MG63 (cell line): ENCODE measurements at regions not wholly inside any gene's neighbourhood (a gene's known extent, or its start where the extent isn't known, plus 50 kb on each side); places are given as distances from the start of the nearest gene placed in this dataset.
"Not testable (repeated sequence)": the region's sequence is repeated elsewhere in the genome, so short reads cannot be mapped to it uniquely, and the experiment has no call there.

Source experiments
- DNase-seq: peaks from one replicate; pipeline ENCODE4 v3.0.0-alpha.2; 2020
- H3K27me3 ChIP-seq: fragments of 250-450 bp; sonication (Bioruptor Pico); 2 replicates; pipeline ENCODE4 v1.5.1; 2020; ENCODE audit warnings: mild to moderate bottlenecking, moderate library complexity
- H3K36me3 ChIP-seq: fragments of 250-450 bp; sonication (Bioruptor Pico); 2 replicates; pipeline ENCODE4 v1.5.1; 2020; ENCODE audit warnings: mild to moderate bottlenecking, moderate library complexity
- H3K4me3 ChIP-seq: fragments of 250-450 bp; sonication (Bioruptor Pico); 2 replicates; pipeline ENCODE4 v1.5.1; 2020; ENCODE audit warnings: mild to moderate bottlenecking, moderate library complexity
- H3K9me3 ChIP-seq: fragments of 250-450 bp; sonication (Bioruptor Pico); 2 replicates; pipeline ENCODE4 v1.5.1; 2020; ENCODE audit warnings: mild to moderate bottlenecking, moderate library complexity

DNA sequence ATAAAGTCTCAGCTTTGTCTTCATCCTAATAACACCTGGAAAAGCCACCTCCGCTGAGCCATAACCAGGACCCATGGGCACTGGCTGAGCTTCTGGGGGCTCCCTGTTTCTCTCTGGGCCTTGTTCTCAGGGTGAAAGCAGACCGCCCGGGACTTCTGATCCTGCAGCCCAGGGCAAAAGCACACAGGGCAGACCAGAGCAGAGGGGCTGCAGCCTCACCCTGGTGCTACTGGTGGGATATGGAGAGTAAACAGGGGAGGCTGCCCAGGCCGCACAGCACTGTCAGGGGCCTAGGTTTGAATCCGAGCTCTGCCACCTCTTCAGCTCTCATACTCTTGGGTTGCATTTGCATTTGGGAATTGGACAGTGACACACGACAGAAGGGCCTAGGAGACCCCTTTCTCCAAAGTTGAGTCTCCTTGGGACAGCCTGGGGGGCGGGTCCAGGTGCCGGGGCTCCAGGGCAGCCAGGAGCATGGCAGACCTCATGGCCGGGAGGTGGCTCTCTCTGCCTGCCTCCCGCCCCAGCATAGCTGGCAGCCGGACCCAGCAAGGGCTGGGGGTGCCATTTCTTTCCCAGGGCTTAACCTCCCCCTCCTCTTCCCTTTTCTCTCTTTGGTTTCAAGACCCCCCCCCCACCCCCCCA, 164.9 kb downstream of the INHBB start:
- H3K9me3 ChIP-seq = no peaks in the 10 kb centered on the region
- no peak for DNase-seq
- no peaks in the 10 kb centered on the region for H3K27me3 ChIP-seq
- no peaks in the 10 kb centered on the region for H3K36me3 ChIP-seq
- no peak overlapping the region for H3K4me3 ChIP-seq

DNA sequence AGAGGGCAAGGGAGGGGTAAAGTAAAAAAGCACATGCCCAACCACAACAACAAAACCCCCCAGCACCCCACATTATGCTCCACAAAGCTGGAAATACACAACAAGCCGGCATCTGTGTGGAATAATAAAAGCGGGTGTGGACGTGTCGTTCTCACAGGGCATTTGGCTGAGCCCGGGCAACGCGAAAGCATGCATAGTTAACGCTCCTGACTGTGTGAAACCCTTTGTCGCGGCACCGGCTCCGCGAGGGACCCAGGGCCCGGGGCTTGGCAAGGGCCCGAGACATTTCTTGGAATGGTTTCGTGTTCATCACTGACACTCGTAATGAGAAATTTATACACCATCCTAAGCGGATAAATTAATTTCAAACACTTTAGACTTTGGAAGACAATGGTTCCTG, 165.6 kb downstream of the INHBB start:
- no peaks in the 10 kb centered on the region for H3K9me3 ChIP-seq
- H3K4me3 ChIP-seq = no peak overlapping the region
- no peak for DNase-seq
- H3K27me3 ChIP-seq = no peaks in the 10 kb centered on the region
- H3K36me3 ChIP-seq = no peaks in the 10 kb centered on the region

DNA sequence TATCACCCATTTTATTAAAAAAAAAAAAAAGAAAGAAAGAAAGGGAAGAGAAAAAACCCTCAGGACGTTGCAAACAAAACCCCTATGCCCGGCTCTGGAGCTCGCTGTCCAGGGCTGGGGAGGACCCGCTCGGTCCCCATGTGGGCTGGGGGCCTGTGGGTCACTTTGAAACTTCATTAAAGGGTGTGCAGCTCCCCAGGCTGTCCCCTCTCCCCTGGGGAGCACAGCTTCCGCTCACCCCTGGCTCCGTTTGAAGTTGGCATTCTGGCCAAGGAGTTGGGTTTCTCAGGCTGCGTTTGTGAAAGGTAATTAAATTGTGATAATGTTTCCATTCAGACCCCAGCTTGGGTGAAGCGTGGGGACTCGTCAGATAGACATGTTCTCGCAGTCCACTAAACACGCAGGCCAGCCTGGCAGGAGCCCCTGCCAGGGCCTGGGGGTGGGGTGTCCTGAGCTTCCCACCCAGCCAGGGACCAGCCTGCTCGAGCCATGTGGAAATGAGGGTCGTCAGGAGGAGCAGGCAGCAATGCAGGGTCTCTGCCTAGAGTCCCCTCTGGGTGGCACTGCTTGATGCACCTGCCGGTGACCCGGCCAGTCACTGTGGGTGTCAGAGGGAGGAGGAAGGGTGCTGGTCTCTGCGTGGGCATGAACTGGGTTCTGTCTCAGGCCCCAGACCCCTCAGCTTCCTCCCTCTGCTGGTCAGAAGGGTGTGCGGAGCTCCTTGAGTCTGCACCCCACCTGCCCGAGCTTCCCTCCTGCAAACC, 166.2 kb downstream of the INHBB start:
- Histone ChIP-seq H3K36me3 (no peaks in the 10 kb centered on the region), H3K9me3 (no peaks in the 10 kb centered on the region), H3K4me3 (no peak overlapping the region), H3K27me3 (no peaks in the 10 kb centered on the region)
- DNase-seq = no peak

DNA sequence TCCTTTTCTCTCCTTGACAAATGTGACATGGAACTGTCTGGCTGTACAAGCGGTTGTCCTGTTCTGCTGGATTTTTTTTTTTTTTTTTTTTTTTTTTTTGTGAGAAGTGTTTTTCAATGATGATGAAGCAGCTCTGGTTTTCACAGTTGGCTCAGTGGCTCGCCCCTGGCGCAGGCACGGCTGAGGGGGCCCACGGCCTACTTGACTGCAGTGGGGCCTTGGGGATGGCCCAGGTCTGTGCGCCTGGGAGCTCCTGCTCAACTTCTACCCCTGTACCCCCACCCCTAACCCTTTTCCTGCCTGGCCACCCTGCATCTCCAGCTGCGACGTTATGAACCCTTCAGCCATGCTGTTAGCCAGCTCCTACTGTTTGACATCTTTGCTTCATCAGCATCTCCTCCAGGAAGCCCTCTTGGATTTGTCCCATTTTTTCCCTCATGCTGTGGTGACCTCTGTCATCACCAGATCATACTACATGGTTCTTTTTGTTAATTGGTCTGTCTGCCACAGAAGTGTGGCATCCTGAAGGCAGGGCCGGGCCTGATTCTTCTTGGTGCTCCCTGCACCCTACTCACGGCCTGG, 167.9 kb downstream of the INHBB start:
- Histone ChIP-seq H3K27me3 (no peaks in the 10 kb centered on the region), H3K36me3 (no peaks in the 10 kb centered on the region), H3K9me3 (no peaks in the 10 kb centered on the region), H3K4me3 (no peak overlapping the region)
- DNase-seq = no peak

DNA sequence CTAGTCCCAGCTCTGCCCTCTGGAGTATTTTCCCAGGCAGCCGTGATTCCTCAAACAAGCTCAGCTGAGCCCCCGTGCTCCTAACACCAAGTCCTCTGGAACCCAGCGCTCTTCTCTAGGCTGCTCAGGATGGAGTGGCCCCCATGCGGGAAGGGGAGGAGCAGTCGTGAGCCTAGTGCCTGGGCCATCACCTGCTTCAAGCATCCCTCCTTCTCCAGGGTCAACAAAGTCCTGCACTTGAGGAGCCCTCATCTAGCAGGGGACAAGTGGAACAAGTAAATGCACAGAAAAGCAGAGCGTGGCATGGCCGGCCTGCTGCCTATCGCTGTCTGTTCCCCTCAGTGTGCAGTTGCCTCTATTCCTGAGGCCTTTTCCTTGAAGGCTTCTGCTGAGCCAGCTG, 168.6 kb downstream of the INHBB start:
- no peaks in the 10 kb centered on the region for H3K36me3 ChIP-seq
- DNase-seq = no peak
- H3K9me3 ChIP-seq = no peaks in the 10 kb centered on the region
- no peak overlapping the region for H3K4me3 ChIP-seq
- no peaks in the 10 kb centered on the region for H3K27me3 ChIP-seq

DNA sequence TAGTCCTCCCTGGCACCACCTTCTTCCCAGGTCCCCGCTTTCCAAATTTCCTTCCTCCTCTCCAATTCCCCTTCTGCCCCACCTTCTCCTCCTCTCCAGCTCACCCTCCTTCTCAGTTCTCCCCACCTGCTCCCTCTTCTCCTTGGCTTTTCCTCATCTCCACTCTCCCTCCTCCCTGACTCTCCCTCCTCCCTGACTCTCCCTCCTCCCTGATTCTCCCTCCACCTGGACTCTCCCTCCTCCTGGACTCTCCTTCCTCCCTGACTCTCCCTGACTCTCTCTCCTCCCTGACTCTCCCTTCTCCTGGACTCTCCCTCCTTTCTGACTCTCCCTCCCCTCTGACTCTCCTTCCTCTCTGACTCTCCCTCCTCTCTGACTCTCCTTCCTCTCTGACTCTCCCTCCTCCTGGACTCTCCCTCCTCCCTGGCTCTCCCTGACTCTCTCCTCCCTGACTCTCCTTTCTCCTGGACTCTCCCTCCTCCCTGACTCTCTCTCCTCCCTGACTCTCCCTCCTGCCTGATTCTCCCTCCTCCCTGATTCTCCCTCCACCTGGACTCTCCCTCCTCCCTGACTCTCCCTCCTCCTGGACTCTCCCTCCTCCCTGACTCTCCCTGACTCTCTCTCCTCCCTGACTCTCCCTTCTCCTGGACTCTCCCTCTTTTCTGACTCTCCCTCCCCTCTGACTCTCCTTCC, 169.3 kb downstream of the INHBB start:
- H3K27me3 ChIP-seq, H3K4me3 ChIP-seq, H3K36me3 ChIP-seq, DNase-seq, H3K9me3 ChIP-seq: not testable (repeated sequence)

DNA sequence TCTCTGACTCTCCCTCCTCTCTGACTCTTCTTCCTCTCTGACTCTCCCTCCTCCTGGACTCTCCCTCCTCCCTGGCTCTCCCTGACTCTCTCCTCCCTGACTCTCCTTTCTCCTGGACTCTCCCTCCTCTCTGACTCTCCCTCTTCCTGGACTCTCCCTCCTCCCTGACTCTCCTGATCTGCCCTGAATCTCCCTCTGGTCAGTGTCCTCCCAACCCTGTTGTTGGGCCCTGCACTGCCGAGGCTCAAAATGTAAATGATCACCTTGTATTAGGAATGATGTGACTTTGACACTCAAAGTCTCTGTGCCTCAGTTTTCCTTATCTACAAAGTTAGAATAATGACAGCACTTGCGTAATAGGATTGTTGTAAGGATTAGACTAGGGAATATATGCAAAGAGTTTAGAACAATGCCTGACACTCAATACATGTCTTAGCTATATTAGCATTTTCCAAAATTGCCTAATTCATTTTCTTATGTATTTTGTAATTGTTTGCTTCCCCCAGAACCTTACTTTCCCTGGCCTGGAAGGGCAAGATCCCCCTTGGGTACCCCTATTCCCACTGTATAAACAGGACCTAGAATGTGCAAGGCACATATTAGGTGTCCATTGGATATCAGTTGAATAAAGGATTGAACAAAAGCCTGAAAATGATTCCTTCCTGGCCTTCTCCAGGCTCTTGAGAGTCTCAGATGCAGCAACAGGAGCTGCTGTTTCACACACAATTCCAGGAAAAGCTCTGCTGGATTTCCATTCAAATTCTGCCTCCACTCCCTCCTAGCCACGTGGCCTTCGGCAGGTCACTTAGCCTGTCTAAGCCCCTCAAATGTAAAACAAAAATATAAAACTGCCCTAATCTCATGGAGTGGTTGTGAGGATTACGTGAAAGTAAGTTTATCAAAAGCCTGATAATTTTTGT, 170.1 kb downstream of the INHBB start:
- Histone ChIP-seq H3K36me3 (no peaks in the 10 kb centered on the region), H3K27me3 (no peaks in the 10 kb centered on the region), H3K9me3 (no peaks in the 10 kb centered on the region), H3K4me3 (no peak overlapping the region)
- DNase-seq = no peak

DNA sequence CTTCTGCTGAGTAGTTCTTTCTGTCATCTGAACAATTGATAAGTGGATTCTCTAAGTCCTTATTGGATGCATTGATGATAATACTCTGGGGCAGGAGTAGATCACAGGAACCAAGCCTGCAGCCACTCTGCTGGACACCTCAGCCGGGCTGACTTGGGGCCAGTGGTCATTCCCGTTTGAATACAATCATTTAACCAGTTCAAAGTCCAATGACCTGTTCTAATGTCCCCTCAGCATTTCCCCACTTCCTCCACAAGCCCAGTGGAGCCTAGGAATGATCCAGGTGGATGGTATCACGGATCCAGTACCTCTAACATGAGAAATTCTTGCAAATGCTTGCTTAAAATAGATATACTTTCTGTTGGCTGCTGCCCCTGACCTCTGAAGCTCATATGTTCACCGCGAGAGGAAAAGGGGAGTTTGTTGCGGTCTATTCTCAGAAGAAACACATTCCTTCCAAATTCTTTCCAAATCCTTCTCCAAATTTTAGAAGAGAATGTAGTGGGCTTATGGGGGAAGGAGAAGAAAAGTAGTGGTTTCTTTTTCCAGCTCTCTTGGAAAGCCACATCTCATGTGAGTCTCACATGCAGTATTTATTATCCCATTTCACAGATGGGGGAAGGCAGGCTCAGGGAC, 170.9 kb downstream of the INHBB start:
- H3K9me3 ChIP-seq = no peaks in the 10 kb centered on the region
- DNase-seq = no peak
- no peaks in the 10 kb centered on the region for H3K36me3 ChIP-seq
- H3K4me3 ChIP-seq = no peak overlapping the region
- H3K27me3 ChIP-seq = no peaks in the 10 kb centered on the region

DNA sequence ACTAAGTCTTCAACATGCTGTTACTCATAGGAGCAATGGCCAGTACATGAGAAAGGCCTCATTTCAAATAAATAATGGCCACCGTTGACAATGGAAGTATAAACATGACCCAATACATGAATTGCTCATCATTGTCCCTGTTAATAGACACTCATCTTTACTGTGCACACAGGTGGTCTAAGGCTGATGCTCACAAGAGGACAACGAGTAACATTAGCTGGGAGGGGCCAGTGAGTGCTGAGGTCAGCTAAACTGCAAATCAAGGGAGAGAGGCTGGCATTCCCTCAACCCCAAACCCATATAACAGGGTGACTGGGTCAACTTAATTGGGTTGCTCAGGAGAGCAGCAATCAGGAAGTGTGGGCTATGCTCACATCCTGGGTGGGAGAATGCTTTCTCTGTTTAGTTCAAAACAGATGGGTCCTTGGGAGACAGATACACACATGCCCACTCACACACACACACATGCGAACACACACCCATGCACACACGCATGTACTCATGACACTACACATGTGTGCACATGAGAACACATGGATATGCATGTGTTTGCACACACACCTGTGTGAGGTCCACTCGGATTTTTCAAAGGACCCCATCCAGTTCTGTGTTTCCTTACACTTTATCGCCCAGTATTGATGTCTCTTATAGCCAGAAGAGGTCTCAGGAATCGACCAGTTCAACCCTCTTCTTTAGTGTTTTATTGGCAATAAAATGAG, 172.0 kb downstream of the INHBB start:
- no peaks in the 10 kb centered on the region for H3K9me3 ChIP-seq
- no peak for DNase-seq
- H3K36me3 ChIP-seq = no peaks in the 10 kb centered on the region
- no peaks in the 10 kb centered on the region for H3K27me3 ChIP-seq
- no peak overlapping the region for H3K4me3 ChIP-seq

DNA sequence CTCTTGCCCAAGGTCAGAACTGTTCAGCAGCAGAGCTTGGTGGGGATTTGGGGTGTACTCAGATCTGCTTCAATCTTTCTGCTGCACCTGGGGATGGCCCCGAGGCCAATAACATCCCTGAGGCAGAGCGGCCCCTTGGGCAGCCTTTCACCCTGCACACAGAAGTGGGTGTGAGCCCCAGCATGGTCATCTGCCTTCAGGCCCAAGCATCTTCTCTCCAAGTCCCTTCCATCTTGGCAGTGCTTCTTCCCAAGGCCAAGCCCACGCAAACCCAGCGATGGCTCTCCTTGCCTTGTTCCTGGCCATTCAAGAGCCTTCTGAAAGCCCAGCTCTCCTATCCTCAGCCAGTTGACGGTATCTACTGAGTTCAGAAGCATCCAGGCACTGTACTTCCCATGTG, 172.9 kb downstream of the INHBB start:
- no peaks in the 10 kb centered on the region for H3K27me3 ChIP-seq
- H3K9me3 ChIP-seq = no peaks in the 10 kb centered on the region
- DNase-seq = no peak
- no peaks in the 10 kb centered on the region for H3K36me3 ChIP-seq
- no peak overlapping the region for H3K4me3 ChIP-seq

DNA sequence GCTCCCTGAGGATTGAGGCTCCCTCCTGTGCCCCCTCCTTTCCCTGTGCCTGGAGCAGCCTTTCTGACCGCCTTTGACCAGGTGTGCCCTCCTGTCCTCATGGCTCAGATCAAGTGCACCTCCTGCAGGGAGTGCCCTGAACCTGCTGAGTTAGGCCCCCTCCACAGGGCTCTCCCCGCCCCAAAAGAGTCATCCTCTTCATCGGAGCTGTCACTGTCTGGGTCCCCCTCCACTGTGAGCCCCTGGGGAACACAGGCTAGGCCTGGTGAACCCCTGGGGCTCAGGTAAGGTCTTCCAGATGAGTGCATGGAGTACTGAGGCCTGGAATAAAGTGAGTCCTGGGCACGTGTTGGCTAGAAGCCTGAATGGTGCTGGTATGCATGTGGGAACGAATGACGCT, 173.5 kb downstream of the INHBB start:
- Histone ChIP-seq H3K27me3 (no peaks in the 10 kb centered on the region), H3K36me3 (no peaks in the 10 kb centered on the region), H3K9me3 (no peaks in the 10 kb centered on the region), H3K4me3 (no peak overlapping the region)
- no peak for DNase-seq

DNA sequence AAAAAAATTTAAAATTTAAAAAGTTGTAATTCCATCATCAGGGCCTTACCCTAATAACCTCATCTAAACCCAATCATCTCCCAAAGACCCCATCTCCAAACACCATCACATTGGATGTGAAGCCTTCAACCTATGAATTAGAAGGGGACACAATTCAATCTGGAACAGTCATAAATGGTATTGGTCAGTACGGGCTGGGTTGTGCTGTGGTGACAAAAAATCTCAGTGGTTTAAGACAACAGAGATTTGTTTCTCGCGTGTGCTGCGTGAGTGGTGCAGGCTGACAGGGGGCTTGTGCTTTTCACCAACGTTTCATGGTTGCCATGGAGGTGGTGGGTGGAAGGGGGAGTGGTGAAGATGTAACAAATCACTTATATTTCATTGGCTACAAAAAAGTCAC, 174.5 kb downstream of the INHBB start:
- H3K9me3 ChIP-seq = no peaks in the 10 kb centered on the region
- no peak for DNase-seq
- H3K27me3 ChIP-seq = no peaks in the 10 kb centered on the region
- H3K36me3 ChIP-seq = no peaks in the 10 kb centered on the region
- no peak overlapping the region for H3K4me3 ChIP-seq

DNA sequence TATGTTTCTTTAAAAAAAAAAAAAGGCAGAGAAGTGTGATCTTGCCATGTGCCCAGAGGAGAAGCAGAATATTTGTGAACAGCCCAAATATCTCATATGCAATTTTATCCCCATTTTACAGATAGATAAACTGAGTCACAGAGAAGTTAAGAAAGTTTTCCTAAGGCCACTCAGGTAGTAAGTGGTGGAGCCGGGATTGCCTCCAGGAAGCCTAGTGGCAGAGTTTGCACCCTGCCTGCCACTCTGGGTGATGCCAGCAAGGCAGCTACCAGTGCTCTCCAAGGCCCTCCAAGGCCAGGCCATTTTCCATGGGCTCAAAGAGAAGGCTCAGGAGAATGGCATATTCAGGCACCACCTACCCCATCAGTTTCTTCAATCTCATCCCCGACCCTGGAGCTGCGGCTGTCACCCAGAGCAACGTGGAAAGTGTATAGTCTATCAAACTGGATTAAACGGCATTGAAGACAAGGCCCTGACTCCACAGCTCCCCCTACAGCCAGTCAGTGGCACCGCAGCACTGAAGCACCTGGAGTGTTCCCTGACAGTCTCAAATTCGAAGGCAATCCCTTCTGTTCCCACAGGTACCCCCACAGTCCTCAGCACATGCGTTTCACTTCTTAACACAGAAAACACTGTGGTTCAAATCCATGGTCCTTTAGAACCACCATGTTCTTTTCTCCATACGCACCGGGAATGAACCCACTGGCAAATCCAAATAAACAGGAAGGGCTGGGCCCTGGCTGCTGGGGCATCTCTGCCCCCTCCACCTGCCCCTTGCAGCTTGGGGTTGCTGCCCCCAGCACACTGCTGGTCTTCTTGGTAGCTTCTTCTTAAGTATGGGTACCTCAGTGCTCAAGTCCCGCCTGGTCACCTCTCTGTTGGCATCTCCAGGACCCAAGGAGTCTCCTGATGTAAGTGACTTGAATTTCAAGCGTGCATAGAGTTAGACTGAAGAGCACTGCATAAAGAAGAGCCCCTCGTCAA, 175.3 kb downstream of the INHBB start:
- H3K4me3 ChIP-seq = no peak overlapping the region
- peak; percentile 39 for DNase-seq
- no peaks in the 10 kb centered on the region for H3K36me3 ChIP-seq
- H3K9me3 ChIP-seq = no peaks in the 10 kb centered on the region
- no peaks in the 10 kb centered on the region for H3K27me3 ChIP-seq

DNA sequence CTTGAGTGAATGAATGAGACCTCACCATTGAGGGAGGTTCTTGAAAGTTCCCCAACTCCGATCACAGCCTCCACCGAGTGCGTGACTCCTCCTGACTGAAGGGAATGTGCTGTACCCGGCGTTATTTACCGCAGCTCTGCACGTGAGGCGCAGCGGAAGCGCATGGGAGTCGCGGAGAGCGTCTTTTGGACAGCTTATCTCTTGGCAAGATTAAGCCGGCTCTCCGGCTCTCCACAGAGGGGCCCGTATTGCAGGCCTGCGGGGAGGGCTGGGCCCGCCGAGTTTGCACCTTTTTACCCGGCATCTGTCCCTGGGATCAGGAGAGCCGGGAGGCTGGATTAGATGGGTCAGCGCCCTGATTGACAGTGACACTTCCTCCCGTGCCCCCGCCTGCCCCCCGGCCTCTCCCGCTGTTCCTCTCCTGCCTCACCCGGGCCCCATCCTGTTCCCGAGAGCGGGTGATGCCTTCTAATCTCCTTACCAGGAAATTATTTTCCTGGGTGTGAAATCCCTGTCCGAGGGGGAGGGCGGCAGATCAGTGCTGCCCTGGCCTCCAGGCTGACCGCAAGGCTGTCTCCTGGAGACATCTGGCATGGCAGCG, 176.3 kb downstream of the INHBB start:
- Histone ChIP-seq H3K4me3 (no peak overlapping the region), H3K9me3 (no peaks in the 10 kb centered on the region), H3K36me3 (no peaks in the 10 kb centered on the region), H3K27me3 (no peaks in the 10 kb centered on the region)
- no peak for DNase-seq
